ENCODE measurements at regions not wholly inside any gene's neighbourhood (a gene's known extent, or its start where the extent isn't known, plus 50 kb on each side); places are given as distances from the start of the nearest gene placed in this dataset.

DNA sequence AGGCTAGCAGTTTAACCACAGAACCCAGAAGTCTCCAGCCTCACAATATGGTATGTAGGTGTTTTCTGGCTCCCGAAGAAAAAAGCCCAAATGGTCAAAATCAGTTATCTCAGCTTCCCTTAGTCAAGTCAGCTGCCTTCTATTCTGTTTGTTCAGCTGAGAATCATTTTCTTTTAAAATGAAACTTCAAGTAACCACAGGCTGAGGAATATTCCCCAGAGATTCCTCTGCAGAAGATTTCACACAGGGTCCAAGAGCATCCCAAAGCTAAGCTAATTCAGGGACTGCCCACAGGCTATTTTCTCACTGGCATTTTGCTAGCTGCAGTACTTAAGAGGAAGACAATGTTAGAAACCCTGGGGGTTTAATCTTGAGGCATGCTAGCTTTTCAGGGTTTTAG is 977.0 kb upstream of the CHORDC1 start:
- no peaks in the 10 kb centered on the region for H3K27me3 Mint-ChIP-seq (ENCODE audit: low read depth)
- H3K4me3 Mint-ChIP-seq (ENCODE audit: low read depth) = no peak overlapping the region
- no peaks in the 10 kb centered on the region for H3K4me1 Mint-ChIP-seq (ENCODE audit: low read depth)
- DNase-seq (ENCODE audit: low spot score) = no peak
- no peaks in the 10 kb centered on the region for H3K36me3 Mint-ChIP-seq (ENCODE audit: low read depth)
- no peak overlapping the region for H3K27ac Mint-ChIP-seq
- intact Hi-C loops (cut with micrococcal nuclease) = no loop called here
- H3K9me3 Mint-ChIP-seq = peaks cover 13% of the 10 kb centered on the region

DNA sequence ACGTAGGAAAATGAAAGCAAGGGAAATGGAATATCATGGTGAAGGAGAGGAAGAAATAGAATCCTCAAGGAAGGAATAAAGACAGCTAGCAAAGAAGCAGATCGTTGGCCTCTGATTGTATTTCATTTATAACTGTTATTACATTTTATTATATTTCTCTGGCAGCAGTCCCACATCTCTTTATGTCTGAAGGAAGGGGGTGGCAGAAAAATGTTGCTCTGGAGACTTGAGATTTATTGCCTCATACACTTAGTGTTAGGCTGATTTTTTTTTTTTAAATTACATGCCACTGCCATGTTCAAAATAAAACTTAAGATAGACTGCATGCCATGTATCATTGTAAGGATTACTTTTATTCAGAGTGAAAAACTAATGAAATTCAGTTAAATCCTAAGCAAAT is 971.7 kb upstream of the CHORDC1 start:
- DNase-seq (ENCODE audit: low spot score) = no peak
- intact Hi-C loops (cut with micrococcal nuclease) = no loop called here
- no peak overlapping the region for H3K27ac Mint-ChIP-seq
- H3K9me3 Mint-ChIP-seq = peaks cover 17% of the 10 kb centered on the region
- no peaks in the 10 kb centered on the region for H3K27me3 Mint-ChIP-seq (ENCODE audit: low read depth)
- no peaks in the 10 kb centered on the region for H3K36me3 Mint-ChIP-seq (ENCODE audit: low read depth)
- no peaks in the 10 kb centered on the region for H3K4me1 Mint-ChIP-seq (ENCODE audit: low read depth)
- no peak overlapping the region for H3K4me3 Mint-ChIP-seq (ENCODE audit: low read depth)

- H3K36me3 Mint-ChIP-seq (ENCODE audit: low read depth) = no peaks in the 10 kb centered on the region
- H3K9me3 Mint-ChIP-seq = peaks cover 13% of the 10 kb centered on the region
- no peaks in the 10 kb centered on the region for H3K27me3 Mint-ChIP-seq (ENCODE audit: low read depth)
- no peak overlapping the region for H3K4me3 Mint-ChIP-seq (ENCODE audit: low read depth)
- H3K4me1 Mint-ChIP-seq (ENCODE audit: low read depth) = no peaks in the 10 kb centered on the region
- no peak for DNase-seq (ENCODE audit: low spot score)
- intact Hi-C loops (cut with micrococcal nuclease) = no loop called here
- H3K27ac Mint-ChIP-seq = no peak overlapping the region
Observed at GRCh38 chr11:91188484-91188883, 965.6 kb upstream of the CHORDC1 start.

- no peaks in the 10 kb centered on the region for H3K36me3 Mint-ChIP-seq (ENCODE audit: low read depth)
- H3K9me3 Mint-ChIP-seq = peaks cover 19% of the 10 kb centered on the region
- intact Hi-C loops (cut with micrococcal nuclease) = no loop called here
- H3K27ac Mint-ChIP-seq = no peak overlapping the region
- no peak overlapping the region for H3K4me3 Mint-ChIP-seq (ENCODE audit: low read depth)
- no peak for DNase-seq (ENCODE audit: low spot score)
- no peaks in the 10 kb centered on the region for H3K4me1 Mint-ChIP-seq (ENCODE audit: low read depth)
- no peaks in the 10 kb centered on the region for H3K27me3 Mint-ChIP-seq (ENCODE audit: low read depth)
Observed at GRCh38 chr11:91187314-91187713, 964.5 kb upstream of the CHORDC1 start.

GRCh38 chr11:91178366-91178765 is 955.5 kb upstream of the CHORDC1 start:
- Mint-ChIP-seq H3K9me3 (peaks cover 33% of the 10 kb centered on the region), H3K4me3 (ENCODE audit: low read depth) (no peak overlapping the region), H3K27me3 (ENCODE audit: low read depth) (no peaks in the 10 kb centered on the region), H3K27ac (no peak overlapping the region), H3K36me3 (ENCODE audit: low read depth) (no peaks in the 10 kb centered on the region), H3K4me1 (ENCODE audit: low read depth) (no peaks in the 10 kb centered on the region)
- DNase-seq (ENCODE audit: low spot score) = no peak
- intact Hi-C loops (cut with micrococcal nuclease) = no loop called here

DNA sequence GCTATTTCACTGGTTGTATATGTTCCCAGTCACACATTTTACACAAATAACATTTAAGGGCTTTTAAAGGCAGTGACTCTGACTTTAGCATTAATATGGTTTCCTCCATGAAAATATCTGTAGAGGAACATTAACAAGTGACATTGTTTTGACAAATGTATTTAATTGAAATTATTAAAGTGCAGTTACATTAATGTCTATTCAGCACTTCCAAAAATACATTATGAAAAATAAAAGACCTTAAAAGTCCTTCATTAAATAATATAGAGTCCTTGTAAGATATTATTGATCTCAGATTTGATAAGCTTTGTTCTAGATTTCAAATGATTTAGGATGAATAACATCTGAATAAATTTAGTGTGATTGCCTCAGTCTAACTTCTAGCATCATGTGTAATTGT is 951.9 kb upstream of the CHORDC1 start:
- no peak for DNase-seq (ENCODE audit: low spot score)
- no peaks in the 10 kb centered on the region for H3K36me3 Mint-ChIP-seq (ENCODE audit: low read depth)
- no peak overlapping the region for H3K4me3 Mint-ChIP-seq (ENCODE audit: low read depth)
- intact Hi-C loops (cut with micrococcal nuclease) = no loop called here
- no peaks in the 10 kb centered on the region for H3K4me1 Mint-ChIP-seq (ENCODE audit: low read depth)
- no peaks in the 10 kb centered on the region for H3K27me3 Mint-ChIP-seq (ENCODE audit: low read depth)
- H3K27ac Mint-ChIP-seq = no peak overlapping the region
- peaks cover 28% of the 10 kb centered on the region for H3K9me3 Mint-ChIP-seq

- H3K9me3 Mint-ChIP-seq = peaks cover 28% of the 10 kb centered on the region
- no peaks in the 10 kb centered on the region for H3K4me1 Mint-ChIP-seq (ENCODE audit: low read depth)
- intact Hi-C loops (cut with micrococcal nuclease) = no loop called here
- no peaks in the 10 kb centered on the region for H3K36me3 Mint-ChIP-seq (ENCODE audit: low read depth)
- no peaks in the 10 kb centered on the region for H3K27me3 Mint-ChIP-seq (ENCODE audit: low read depth)
- H3K27ac Mint-ChIP-seq = no peak overlapping the region
- DNase-seq (ENCODE audit: low spot score) = no peak
- H3K4me3 Mint-ChIP-seq (ENCODE audit: low read depth) = no peak overlapping the region
Observed at GRCh38 chr11:91174193-91174592, 951.3 kb upstream of the CHORDC1 start.

- intact Hi-C loops (cut with micrococcal nuclease) = no loop called here
- Mint-ChIP-seq H3K36me3 (ENCODE audit: low read depth) (no peaks in the 10 kb centered on the region), H3K4me3 (ENCODE audit: low read depth) (no peak overlapping the region), H3K27me3 (ENCODE audit: low read depth) (no peaks in the 10 kb centered on the region), H3K9me3 (peaks cover 27% of the 10 kb centered on the region), H3K4me1 (ENCODE audit: low read depth) (no peaks in the 10 kb centered on the region), H3K27ac (no peak overlapping the region)
- DNase-seq (ENCODE audit: low spot score) = no peak
Observed at GRCh38 chr11:91173701-91174100, 950.9 kb upstream of the CHORDC1 start.

DNA sequence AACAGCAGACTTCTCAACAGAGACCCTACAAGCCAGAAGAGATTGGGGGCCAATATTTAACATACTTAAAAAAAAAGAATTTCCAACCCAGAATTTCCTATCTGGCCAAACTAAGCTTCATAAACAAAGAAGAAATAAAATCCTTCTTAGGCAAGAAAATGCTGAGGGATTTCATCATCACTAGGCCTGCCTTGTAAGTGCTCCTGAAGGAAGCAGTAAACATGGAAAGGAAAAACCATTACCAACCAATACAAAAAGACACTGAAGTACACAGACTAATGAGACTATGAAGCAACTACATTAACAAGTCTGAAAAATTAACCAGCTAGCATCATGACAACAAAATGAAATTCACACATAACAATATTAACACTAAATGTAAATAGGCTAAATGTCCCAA is 947.9 kb upstream of the CHORDC1 start:
- Mint-ChIP-seq H3K9me3 (peaks cover 11% of the 10 kb centered on the region), H3K27me3 (ENCODE audit: low read depth) (no peaks in the 10 kb centered on the region), H3K4me3 (ENCODE audit: low read depth) (no peak overlapping the region), H3K27ac (no peak overlapping the region), H3K4me1 (ENCODE audit: low read depth) (no peaks in the 10 kb centered on the region), H3K36me3 (ENCODE audit: low read depth) (no peaks in the 10 kb centered on the region)
- DNase-seq (ENCODE audit: low spot score) = no peak
- intact Hi-C loops (cut with micrococcal nuclease) = no loop called here

GRCh38 chr11:91164452-91164822 is 941.6 kb upstream of the CHORDC1 start:
- no peak overlapping the region for H3K27ac Mint-ChIP-seq
- H3K36me3 Mint-ChIP-seq (ENCODE audit: low read depth) = no peaks in the 10 kb centered on the region
- no peak overlapping the region for H3K4me3 Mint-ChIP-seq (ENCODE audit: low read depth)
- H3K27me3 Mint-ChIP-seq (ENCODE audit: low read depth) = no peaks in the 10 kb centered on the region
- intact Hi-C loops (cut with micrococcal nuclease) = no loop called here
- DNase-seq (ENCODE audit: low spot score) = no peak
- H3K4me1 Mint-ChIP-seq (ENCODE audit: low read depth) = no peaks in the 10 kb centered on the region
- H3K9me3 Mint-ChIP-seq = peaks cover 5% of the 10 kb centered on the region

DNA sequence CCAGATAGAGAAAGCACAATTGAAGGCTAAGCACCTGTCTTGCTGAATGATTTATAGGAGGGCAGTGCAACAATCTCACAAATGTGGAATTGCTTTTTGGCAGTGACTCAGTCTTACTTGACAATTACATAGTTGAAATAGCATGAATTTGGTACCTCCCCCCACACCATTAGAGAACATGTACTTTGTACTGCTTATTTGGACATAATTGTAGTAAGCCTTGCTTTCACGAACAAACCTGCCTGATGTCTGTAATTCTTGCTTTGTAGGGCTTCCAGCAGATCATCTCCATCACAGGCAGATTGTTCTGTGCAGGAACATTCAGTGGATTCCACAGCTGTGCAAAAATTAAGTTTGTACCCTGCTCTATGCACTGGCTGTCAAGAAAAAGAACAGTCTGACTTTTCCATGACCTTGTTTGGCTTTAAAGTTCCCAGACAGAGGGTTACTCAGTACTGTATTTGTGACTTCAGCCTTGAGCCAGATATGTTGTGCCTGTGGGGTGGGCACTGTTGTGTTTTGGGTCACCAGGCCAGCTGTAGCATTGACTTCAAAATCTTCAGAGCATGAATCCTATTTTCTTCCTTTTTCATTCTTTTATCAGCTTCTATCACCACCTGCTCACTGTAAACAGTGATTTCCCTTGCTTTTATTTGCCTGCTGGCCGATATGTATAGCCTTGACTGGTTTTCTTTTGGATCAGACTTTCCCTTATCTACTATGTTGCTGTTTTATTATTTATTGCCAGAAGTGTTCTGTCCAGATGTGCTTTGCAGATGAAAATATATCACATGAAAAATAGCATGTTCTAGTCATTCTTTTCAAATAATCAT is 941.0 kb upstream of the CHORDC1 start:
- no peak for DNase-seq (ENCODE audit: low spot score)
- H3K36me3 Mint-ChIP-seq (ENCODE audit: low read depth) = no peaks in the 10 kb centered on the region
- H3K27me3 Mint-ChIP-seq (ENCODE audit: low read depth) = no peaks in the 10 kb centered on the region
- no peak overlapping the region for H3K27ac Mint-ChIP-seq
- H3K9me3 Mint-ChIP-seq = peaks cover 5% of the 10 kb centered on the region
- H3K4me1 Mint-ChIP-seq (ENCODE audit: low read depth) = no peaks in the 10 kb centered on the region
- H3K4me3 Mint-ChIP-seq (ENCODE audit: low read depth) = no peak overlapping the region
- intact Hi-C loops (cut with micrococcal nuclease) = no loop called here

DNA sequence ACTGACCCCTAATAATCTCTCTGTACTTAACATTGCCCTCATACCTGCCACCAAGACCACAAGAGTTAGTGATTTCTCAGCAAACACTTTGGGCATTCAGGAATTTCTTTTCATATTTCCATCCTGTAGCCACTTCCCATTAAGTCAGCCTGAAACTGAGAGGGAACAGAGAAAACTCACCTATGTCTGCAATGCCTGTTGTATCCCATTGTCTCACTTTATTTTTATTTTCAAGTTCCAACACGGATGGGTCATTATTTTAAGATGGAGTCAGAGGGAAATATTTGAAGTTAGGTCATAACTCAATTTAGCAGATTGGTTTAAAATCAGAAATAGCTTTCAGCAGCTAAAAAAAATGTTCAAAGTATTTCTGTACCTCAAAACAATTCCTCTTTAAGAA is 937.8 kb upstream of the CHORDC1 start:
- Mint-ChIP-seq H3K27me3 (ENCODE audit: low read depth) (no peaks in the 10 kb centered on the region), H3K27ac (no peak overlapping the region), H3K4me3 (ENCODE audit: low read depth) (no peak overlapping the region), H3K36me3 (ENCODE audit: low read depth) (no peaks in the 10 kb centered on the region), H3K4me1 (ENCODE audit: low read depth) (no peaks in the 10 kb centered on the region), H3K9me3 (peaks cover 5% of the 10 kb centered on the region)
- no peak for DNase-seq (ENCODE audit: low spot score)
- intact Hi-C loops (cut with micrococcal nuclease) = no loop called here

DNA sequence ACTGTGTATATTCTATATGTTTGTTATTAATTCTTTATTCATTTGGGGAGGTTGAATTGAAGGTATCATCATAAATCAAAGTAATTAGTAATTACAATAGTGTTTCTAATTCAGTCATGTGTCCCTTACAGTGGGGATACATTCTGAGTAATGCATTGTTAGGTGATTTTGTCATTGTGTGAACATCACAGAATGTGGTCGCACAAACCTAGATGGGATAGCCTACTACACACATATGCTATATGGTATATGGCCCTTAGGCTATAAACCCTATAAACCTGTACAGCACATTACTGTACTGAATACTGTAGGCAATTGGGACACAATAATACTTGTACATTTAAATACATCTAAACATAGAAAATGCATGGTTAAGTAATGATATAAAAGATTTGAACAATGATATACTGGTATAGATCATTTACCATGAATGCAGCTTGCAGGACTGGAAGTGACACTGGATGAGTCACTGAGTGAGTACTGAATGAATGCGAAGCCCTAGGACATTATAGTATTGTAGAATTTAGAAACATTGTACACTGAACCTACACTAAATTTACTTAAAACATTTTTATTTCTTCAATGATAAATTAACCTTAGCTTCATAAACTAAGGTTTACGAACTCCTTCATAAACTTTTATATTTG is 936.2 kb upstream of the CHORDC1 start:
- no peaks in the 10 kb centered on the region for H3K36me3 Mint-ChIP-seq (ENCODE audit: low read depth)
- DNase-seq (ENCODE audit: low spot score) = no peak
- H3K4me3 Mint-ChIP-seq (ENCODE audit: low read depth) = no peak overlapping the region
- intact Hi-C loops (cut with micrococcal nuclease) = no loop called here
- no peak overlapping the region for H3K27ac Mint-ChIP-seq
- H3K9me3 Mint-ChIP-seq = peaks cover 5% of the 10 kb centered on the region
- H3K27me3 Mint-ChIP-seq (ENCODE audit: low read depth) = no peaks in the 10 kb centered on the region
- H3K4me1 Mint-ChIP-seq (ENCODE audit: low read depth) = no peaks in the 10 kb centered on the region
